ENCODE measurements at regions not wholly inside any gene's neighbourhood (a gene's known extent, or its start where the extent isn't known, plus 50 kb on each side); places are given as distances from the start of the nearest gene placed in this dataset.
"Not testable (repeated sequence)": the region's sequence is repeated elsewhere in the genome, so short reads cannot be mapped to it uniquely, and the experiment has no call there.

GRCh38 chr3:161694682-161695564 is 198.3 kb downstream of the OTOL1 start:
- DNase-seq: no peak

DNA sequence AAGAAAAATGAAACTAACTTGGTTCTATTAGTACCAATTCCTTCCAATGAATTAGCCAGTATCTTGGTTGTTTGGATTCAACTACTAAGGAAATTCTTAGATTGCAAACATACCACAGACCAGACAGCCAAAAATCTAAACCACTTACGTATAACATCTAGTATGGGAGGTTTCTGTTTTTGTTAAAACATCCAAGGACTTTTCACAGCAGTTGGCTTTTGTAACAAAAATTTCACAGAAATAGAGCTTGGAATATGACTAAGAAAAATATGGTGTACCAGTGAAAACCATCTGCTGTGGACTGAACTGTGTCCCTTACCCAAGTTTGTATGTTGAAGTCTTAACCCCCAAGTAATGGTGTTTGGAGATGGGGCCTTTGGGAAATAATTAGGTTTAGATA is 199.2 kb downstream of the OTOL1 start:
- DNase-seq: no peak

DNA sequence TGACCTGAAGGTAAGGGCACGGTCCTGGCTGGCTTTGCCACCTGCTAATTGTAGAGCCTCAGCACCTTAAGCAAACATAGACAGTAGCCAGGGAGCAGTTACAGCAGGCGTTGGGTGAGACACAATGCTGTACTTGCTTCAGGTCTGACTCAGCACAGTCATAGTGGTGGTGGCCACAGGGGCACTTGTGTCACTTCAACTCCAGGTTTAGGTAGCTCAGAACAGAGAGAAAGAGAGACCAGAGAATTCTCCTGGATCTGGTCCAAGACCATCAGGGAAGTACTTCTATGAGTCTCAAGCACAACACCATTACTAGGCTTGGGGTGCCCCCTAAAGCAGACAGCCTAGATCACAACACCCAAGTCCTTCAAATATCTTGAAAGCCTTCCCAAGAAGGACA is 204.4 kb downstream of the OTOL1 start:
- DNase-seq: no peak

DNA sequence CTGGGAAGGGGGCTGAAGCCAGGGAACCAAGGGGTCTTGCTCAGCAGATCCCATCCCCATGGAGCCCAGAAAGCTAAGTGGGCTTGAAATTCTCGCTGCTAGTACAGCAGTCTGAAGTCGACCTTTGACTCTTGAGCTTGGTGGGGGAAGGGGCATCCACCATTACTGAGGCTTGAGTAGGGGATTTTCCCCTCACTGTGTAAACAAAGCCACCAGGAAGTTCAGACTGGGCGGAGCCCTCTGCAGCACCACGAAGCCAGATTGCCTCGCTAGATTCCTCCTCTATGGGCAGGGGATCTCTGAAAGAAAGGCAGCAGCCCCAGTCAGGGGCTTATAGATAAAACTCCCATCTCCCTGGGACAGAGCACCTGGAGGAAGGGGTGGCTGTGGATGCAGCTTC is 210.6 kb downstream of the OTOL1 start:
- not testable (repeated sequence) for DNase-seq

DNA sequence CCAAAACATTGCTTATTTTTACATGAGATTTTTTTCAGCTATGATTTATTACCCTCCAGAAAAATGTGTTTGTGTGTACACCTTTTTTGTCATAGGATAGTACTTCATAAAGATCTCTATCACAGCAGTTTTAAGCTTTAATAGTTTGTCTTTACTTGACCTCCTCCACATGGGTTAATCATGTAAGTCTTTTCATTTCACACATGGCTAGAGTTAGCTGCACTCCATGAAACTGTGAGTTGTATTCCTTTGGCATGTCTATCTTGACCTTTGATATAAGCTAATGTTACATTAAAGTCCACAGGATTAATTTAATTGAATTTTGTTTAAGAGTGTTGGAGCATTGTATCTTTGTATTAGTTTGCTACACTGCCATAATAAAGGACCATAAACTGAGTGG is 217.1 kb downstream of the OTOL1 start:
- no peak for DNase-seq

DNA sequence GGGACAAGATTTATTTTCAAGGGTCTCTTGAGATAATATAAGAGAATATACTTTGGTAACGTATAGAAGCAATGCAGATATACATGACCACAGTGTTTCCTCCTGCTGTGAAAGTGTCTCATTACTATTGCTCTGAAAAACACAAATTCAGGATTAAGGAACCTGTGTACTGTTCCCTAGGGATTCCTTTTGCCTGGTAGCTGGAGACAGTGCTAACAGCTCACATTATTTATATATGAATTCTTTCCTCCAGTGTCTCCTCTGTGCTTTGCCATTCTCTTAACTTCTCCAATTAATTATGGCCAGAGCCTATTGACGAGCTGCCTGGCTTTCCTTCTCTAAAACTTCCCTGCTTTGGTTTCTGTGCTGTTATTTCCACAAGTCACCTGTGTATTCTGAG is 235.4 kb downstream of the OTOL1 start:
- DNase-seq: no peak

GRCh38 chr3:161737171-161737570 is 240.6 kb downstream of the OTOL1 start:
- DNase-seq: no peak

DNA sequence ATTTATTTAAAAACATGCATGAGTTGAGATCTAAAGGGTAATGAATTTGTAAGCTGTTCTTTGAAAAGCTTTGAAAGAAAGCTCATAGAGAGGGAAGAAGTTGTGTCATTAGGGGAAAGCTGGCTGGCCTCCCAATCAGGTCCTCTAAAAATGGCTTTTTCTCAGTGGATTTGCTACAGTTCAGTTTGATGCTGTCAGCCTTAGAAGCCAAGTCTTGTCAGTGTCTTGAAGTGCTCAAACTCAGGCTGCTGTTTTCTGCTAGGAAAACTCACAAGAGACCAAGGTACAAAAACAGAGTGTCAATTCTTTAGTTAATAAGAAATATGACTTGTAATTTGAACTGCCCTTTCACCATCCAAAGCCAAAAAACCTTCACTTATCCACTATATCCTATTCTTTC is 243.8 kb downstream of the OTOL1 start:
- DNase-seq: no peak

- DNase-seq: no peak
Measured at GRCh38 chr3:161744366-161744765, 247.8 kb downstream of the OTOL1 start.

DNA sequence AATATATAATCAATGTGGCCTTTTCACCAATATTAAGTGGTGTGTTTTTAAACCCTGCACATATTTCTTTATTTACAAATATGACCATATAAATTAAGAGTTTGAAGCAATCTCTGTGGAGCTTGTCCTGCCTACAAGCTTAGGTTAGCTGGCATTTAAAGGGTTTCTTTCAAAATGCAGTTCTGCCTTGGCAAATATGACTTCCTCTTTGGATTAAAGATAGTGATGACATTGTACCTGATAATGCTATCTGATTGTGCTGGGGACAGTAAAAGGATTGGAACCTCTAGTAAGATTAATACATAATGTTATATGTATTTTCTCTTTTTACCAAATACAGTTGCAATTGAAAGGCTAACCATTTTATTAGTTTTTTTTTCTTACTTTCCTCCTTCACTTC is 249.1 kb downstream of the OTOL1 start:
- DNase-seq: no peak

GRCh38 chr3:161748049-161748448 is 251.4 kb downstream of the OTOL1 start:
- no peak for DNase-seq

DNA sequence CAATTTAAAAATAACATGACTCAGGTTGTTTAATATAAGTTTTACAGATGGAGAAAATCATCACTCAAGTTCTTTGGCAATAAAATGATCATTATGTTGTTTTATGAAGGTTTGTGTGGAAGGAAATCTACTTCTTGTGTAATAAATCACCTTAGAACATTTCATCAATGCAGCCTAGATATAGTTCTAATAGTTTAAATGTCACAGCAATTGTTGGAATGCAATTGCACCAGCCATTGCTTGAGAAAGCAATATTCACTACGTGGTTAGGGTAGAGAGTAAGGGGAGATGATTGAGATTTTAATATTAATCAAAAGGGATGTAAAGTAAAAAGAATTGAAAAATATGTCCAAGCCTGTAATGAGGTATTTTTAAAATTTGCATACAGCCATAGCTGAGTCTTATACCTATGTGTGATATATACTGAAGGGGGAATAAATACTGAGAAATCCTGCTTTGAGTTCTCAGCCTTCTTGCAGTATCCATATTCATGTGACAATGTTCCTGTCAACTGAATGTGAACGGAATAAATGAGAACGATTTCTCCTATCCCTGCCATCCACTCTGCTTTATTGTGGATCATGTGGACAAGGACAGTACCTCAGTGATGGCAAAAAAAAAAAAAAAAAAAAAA is 257.9 kb downstream of the OTOL1 start:
- no peak for DNase-seq

- no peak for DNase-seq
Measured at GRCh38 chr3:161759444-161759843, 262.8 kb downstream of the OTOL1 start.

GRCh38 chr3:161766331-161766730 is 269.7 kb downstream of the OTOL1 start:
- no peak for DNase-seq

DNA sequence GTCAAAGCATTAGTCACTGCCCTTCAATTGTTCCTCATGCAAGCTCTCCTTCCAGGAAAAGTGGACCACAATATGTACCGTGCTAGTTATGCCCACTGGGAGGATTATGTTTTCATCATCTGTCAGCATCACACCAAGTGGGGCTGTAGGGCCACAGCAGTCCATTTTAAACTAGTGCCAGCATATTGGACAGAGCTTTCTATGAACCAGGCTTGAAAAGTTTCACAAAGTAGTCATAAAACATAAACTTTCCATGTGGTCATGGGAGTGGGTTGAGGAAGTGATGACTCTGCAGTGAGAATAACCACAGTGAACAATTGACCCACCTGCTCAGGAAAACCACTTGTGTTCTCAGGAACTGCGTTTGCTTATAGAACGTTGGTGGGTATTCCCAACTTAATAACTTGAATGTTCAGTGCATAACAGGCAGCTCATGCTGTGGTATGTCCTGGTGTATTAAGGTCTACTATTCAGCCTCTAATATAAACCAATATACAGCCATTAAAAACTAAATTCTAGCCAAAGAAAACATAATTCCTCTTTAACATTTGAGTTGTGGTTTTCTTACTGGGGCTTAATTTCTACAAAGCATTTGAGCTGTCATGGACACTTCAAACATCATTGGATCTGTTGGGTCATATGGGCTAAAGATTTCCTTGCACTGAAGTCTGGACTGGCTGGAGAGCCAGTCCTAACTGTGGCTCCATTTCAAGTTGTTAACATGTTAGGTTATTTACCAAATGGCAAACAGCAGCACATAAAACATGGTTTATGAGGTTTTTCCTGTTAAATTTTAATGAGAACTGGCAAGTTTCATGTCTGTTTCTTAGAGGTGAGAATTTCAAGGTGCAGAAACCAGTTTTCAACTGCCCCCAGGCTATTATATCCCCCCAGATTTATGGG is 274.1 kb downstream of the OTOL1 start:
- no peak for DNase-seq

- DNase-seq: no peak
Measured at GRCh38 chr3:161781381-161781780, 284.8 kb downstream of the OTOL1 start.

DNA sequence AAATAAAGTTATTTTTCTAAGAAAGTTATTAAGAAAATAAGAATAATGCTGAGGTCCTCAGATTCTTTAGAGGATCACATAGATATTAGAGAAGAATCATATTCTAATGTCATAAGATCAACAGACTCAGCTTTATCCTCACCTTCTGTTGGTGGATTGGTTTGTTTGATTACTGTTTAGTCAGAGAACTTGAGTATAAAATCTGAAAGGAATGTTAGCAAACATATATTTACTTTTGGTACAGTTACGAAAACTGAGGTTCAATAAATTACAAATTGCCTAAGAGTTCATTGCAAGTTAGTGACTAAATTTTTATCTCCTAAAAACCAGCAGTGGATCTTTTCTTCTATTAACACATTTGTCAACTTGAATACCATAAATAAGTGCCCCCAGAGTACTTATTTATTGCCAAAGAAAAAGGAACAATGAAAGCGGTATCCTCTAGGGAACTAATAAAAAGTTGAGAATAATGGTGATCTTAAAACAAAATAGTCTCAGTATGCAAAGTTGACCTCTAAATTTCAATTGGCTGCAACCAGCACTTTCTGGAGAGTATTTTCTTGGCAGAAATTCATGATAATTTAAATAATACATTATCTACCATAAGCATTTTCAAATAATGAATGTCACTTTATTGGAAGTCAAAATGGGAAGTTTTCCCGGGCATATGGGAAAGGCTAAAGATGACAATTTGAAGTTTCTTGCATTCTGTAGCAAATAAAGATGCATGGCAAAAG is 296.8 kb downstream of the OTOL1 start:
- no peak for DNase-seq

- no peak for DNase-seq
Measured at GRCh38 chr3:161794551-161794950, 297.9 kb downstream of the OTOL1 start.

DNA sequence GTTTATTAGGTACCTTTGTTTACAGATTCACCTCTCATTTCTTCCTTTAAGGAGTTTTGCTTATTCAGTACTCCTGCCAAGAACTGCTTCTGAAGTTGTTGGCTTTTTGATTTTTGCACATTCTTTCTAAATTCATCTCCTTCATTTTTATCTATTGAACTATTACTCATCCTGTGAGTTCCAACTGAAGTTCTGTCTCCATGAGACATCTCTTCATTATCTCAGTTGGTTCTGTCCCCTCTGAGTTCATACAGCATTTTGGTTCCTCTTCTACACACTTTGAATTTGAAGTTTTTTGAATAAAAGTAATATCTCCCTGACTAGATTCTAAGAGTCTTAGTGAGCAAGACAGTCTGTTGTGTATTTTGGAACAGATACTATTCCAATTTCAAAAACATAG is 299.7 kb downstream of the OTOL1 start:
- DNase-seq: no peak

- DNase-seq: no peak
Measured at GRCh38 chr3:161796780-161797179, 300.2 kb downstream of the OTOL1 start.

GRCh38 chr3:161798016-161798415 is 301.4 kb downstream of the OTOL1 start:
- no peak for DNase-seq

DNA sequence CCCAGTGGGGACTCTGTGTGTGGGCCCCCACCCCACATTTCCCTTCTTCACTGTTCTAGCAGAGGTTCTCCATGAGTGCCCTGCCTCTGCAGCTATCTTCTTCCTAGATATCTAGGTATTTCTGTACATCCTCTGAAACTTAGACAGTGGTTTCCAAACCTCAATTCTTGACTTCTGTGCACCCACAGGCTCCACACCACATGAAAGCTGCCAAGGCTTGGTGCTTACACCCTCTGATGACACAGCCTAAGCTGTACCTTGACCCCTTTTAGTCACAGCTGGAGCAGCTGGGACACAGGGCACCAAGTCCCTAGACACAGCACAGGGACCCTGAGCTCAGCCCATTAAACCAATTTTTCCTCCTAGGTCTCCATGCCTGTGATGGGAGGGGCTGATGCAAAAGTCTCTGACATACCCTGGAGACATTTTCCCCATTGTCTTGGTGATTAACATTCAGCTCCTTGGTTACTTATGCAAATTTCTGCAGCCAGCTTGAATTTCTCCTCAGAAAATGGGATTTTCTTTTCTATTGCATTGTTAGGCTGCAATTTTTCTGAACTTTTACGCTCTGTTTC is 304.5 kb downstream of the OTOL1 start:
- no peak for DNase-seq

Measured in DMS79 (cell line).